HEK293 (cell line): ENCODE measurements at regions not wholly inside any gene's neighbourhood (a gene's known extent, or its start where the extent isn't known, plus 50 kb on each side); places are given as distances from the start of the nearest gene placed in this dataset.

Experiments
- ATF2 ChIP-seq: fragments of 450-650 bp; formaldehyde crosslinking; IDR thresholded peaks from 2 replicates; pipeline ENCODE4 v1.5.1; 2016; ENCODE audit warnings: missing biosample characterization, missing genetic modification characterization, low read depth
- FEZF1 ChIP-seq: fragments of 450-650 bp; formaldehyde crosslinking; IDR thresholded peaks from 2 replicates; pipeline ENCODE4 v1.5.1; 2016; ENCODE audit warnings: missing biosample characterization, missing genetic modification characterization
- KLF9 ChIP-seq: fragments of 450-650 bp; formaldehyde crosslinking; IDR thresholded peaks from 2 replicates; pipeline ENCODE4 v1.5.1; 2016; ENCODE audit warnings: missing biosample characterization, missing genetic modification characterization, low read depth
- RBAK ChIP-seq: fragments of 450-650 bp; formaldehyde crosslinking; IDR thresholded peaks from 2 replicates; pipeline ENCODE4 v1.5.1; 2016; ENCODE audit warnings: missing biosample characterization, missing genetic modification characterization
- SALL2 ChIP-seq: fragments of 450-650 bp; formaldehyde crosslinking; IDR thresholded peaks from 2 replicates; pipeline ENCODE4 v1.5.0; 2017; ENCODE audit warnings: missing biosample characterization, mild to moderate bottlenecking, missing genetic modification characterization, borderline replicate concordance
- ZBTB21 ChIP-seq: fragments of 450-650 bp; formaldehyde crosslinking; IDR thresholded peaks from 2 replicates; pipeline ENCODE4 v1.5.1; 2017; ENCODE audit warnings: missing biosample characterization, missing genetic modification characterization
- ZNF133 ChIP-seq: fragments of 450-650 bp; formaldehyde crosslinking; IDR thresholded peaks from 2 replicates; pipeline ENCODE4 v1.5.1; 2016; ENCODE audit warnings: missing biosample characterization, missing genetic modification characterization
- ZNF138 ChIP-seq: fragments of 450-650 bp; formaldehyde crosslinking; IDR thresholded peaks from 2 replicates; pipeline ENCODE4 v1.5.1; 2016; ENCODE audit warnings: missing biosample characterization, missing genetic modification characterization, borderline replicate concordance
- ZNF16 ChIP-seq: fragments of 450-650 bp; formaldehyde crosslinking; IDR thresholded peaks from 2 replicates; pipeline ENCODE4 v1.5.1; 2016; ENCODE audit warnings: low read depth, missing biosample characterization, missing genetic modification characterization
- ZNF174 ChIP-seq: fragments of 450-650 bp; formaldehyde crosslinking; IDR thresholded peaks from 2 replicates; pipeline ENCODE4 v1.5.0; 2017; ENCODE audit warnings: missing biosample characterization, mild to moderate bottlenecking, missing genetic modification characterization
- ZNF175 ChIP-seq: fragments of 450-650 bp; formaldehyde crosslinking; IDR thresholded peaks from 2 replicates; pipeline ENCODE4 v1.5.1; 2016; ENCODE audit warnings: missing biosample characterization, missing genetic modification characterization
- ZNF19 ChIP-seq: fragments of 450-650 bp; formaldehyde crosslinking; IDR thresholded peaks from 2 replicates; pipeline ENCODE4; 2016; ENCODE audit warnings: missing biosample characterization, missing genetic modification characterization, low read depth
- ZNF202 ChIP-seq: fragments of 450-650 bp; formaldehyde crosslinking; IDR thresholded peaks from 2 replicates; pipeline ENCODE4 v1.5.1; 2016; ENCODE audit warnings: missing biosample characterization, missing genetic modification characterization, borderline replicate concordance
- ZNF311 ChIP-seq: fragments of 450-650 bp; formaldehyde crosslinking; IDR thresholded peaks from 2 replicates; pipeline ENCODE4 v1.5.1; 2017; ENCODE audit warnings: missing biosample characterization, missing genetic modification characterization, borderline replicate concordance
- ZNF335 ChIP-seq: fragments of 450-650 bp; formaldehyde crosslinking; conservative IDR thresholded peaks from 2 replicates; pipeline ENCODE4 v1.5.1; 2016; ENCODE audit warnings: missing biosample characterization, missing genetic modification characterization
- ZNF350 ChIP-seq: fragments of 450-650 bp; formaldehyde crosslinking; IDR thresholded peaks from 2 replicates; pipeline ENCODE4 v1.5.0; 2017; ENCODE audit warnings: missing biosample characterization, mild to moderate bottlenecking, missing genetic modification characterization
- ZNF366 ChIP-seq: fragments of 450-650 bp; formaldehyde crosslinking; conservative IDR thresholded peaks from 2 replicates; pipeline ENCODE4 v1.5.1; 2016; ENCODE audit warnings: missing biosample characterization, missing genetic modification characterization
- ZNF510 ChIP-seq: fragments of 450-650 bp; formaldehyde crosslinking; IDR thresholded peaks from 2 replicates; pipeline ENCODE4 v1.5.1; 2018; ENCODE audit warnings: mild to moderate bottlenecking, missing genetic modification characterization, missing biosample characterization; ENCODE audit not compliant: insufficient replicate concordance
- ZNF549 ChIP-seq: fragments of 450-650 bp; IDR thresholded peaks from 2 replicates; pipeline ENCODE4 v1.5.1; 2018; ENCODE audit warnings: missing biosample characterization, missing genetic modification characterization, mild to moderate bottlenecking, inconsistent platforms, moderate library complexity
- ZNF555 ChIP-seq: fragments of 450-650 bp; formaldehyde crosslinking; conservative IDR thresholded peaks from 2 replicates; pipeline ENCODE4 v1.5.1; 2017; ENCODE audit warnings: missing biosample characterization, mild to moderate bottlenecking, missing genetic modification characterization, inconsistent platforms
- ZNF624 ChIP-seq: fragments of 450-650 bp; formaldehyde crosslinking; IDR thresholded peaks from 2 replicates; pipeline ENCODE4 v1.5.1; 2017; ENCODE audit warnings: missing biosample characterization, missing genetic modification characterization
- ZNF626 ChIP-seq: fragments of 450-650 bp; sonication (Bioruptor Pico); formaldehyde crosslinking; IDR thresholded peaks from 2 replicates; pipeline ENCODE4 v1.5.1; 2018; ENCODE audit warnings: missing biosample characterization, missing genetic modification characterization, inconsistent platforms
- ZNF658 ChIP-seq: fragments of 450-650 bp; formaldehyde crosslinking; IDR thresholded peaks from 2 replicates; pipeline ENCODE4; 2016; ENCODE audit warnings: missing biosample characterization, missing genetic modification characterization
- ZNF670 ChIP-seq: fragments of 450-650 bp; formaldehyde crosslinking; IDR thresholded peaks from 2 replicates; pipeline ENCODE4 v1.5.1; 2016; ENCODE audit warnings: missing biosample characterization, missing genetic modification characterization, low read depth
- ZNF707 ChIP-seq: fragments of 450-650 bp; formaldehyde crosslinking; IDR thresholded peaks from 2 replicates; pipeline ENCODE4 v1.5.1; 2016; ENCODE audit warnings: missing biosample characterization, missing genetic modification characterization
- ZNF791 ChIP-seq: fragments of 450-650 bp; formaldehyde crosslinking; IDR thresholded peaks from 2 replicates; pipeline ENCODE4 v1.5.1; 2016; ENCODE audit warnings: missing biosample characterization, missing genetic modification characterization
- ZNF792 ChIP-seq: fragments of 450-650 bp; formaldehyde crosslinking; IDR thresholded peaks from 2 replicates; pipeline ENCODE4 v1.5.1; 2016; ENCODE audit warnings: missing biosample characterization, missing genetic modification characterization
- ZSCAN16 ChIP-seq: fragments of 450-650 bp; formaldehyde crosslinking; IDR thresholded peaks from 2 replicates; pipeline ENCODE4 v1.5.1; 2016; ENCODE audit warnings: missing biosample characterization, missing genetic modification characterization
- TF ChIP-seq, protein P1 (sequence below): fragments of 450-650 bp; formaldehyde crosslinking; IDR thresholded peaks from 2 replicates; pipeline ENCODE4 v1.5.1; 2016; ENCODE audit warnings: missing biosample characterization, missing genetic modification characterization, borderline replicate concordance
- TF ChIP-seq, protein P2 (sequence below): fragments of 450-650 bp; formaldehyde crosslinking; IDR thresholded peaks from 2 replicates; pipeline ENCODE4 v1.5.1; 2017; ENCODE audit warnings: missing biosample characterization, mild to moderate bottlenecking, missing genetic modification characterization, moderate library complexity

DNA sequence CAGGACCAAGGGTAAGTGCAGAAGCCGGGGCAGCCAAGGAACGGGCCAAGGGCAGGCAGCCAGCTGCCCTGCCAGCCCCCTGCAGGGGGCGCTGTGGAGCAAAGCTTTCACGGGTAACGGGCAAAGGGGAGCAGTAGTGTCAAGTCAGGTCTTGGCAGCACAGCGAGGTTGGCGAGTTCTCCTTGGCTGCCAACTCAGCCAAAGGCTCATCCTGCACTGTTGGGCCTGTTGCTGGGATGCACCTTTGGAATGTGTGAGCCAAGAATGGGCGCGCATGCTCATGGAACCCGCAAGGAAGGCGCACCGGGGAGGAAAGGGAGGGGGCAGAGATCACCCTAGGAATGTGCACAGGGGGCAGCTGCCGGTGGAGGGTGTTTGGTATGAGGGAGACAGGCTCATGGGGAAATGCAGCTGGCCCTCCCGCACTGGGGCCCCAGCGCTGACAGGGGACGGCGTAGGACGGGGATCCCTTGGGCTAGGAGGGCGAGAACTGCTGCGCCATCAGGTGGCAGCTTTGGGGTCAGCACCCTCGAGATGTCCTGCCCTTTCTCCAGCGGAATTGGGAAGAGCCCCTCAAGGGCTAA lies 138.0 kb downstream of the ASCL4 start (continued):
- no peak for TF ChIP-seq ZNF624 (tag by site-specific recombination)
- no peak for TF ChIP-seq ZNF792
- TF ChIP-seq, protein P1, sequence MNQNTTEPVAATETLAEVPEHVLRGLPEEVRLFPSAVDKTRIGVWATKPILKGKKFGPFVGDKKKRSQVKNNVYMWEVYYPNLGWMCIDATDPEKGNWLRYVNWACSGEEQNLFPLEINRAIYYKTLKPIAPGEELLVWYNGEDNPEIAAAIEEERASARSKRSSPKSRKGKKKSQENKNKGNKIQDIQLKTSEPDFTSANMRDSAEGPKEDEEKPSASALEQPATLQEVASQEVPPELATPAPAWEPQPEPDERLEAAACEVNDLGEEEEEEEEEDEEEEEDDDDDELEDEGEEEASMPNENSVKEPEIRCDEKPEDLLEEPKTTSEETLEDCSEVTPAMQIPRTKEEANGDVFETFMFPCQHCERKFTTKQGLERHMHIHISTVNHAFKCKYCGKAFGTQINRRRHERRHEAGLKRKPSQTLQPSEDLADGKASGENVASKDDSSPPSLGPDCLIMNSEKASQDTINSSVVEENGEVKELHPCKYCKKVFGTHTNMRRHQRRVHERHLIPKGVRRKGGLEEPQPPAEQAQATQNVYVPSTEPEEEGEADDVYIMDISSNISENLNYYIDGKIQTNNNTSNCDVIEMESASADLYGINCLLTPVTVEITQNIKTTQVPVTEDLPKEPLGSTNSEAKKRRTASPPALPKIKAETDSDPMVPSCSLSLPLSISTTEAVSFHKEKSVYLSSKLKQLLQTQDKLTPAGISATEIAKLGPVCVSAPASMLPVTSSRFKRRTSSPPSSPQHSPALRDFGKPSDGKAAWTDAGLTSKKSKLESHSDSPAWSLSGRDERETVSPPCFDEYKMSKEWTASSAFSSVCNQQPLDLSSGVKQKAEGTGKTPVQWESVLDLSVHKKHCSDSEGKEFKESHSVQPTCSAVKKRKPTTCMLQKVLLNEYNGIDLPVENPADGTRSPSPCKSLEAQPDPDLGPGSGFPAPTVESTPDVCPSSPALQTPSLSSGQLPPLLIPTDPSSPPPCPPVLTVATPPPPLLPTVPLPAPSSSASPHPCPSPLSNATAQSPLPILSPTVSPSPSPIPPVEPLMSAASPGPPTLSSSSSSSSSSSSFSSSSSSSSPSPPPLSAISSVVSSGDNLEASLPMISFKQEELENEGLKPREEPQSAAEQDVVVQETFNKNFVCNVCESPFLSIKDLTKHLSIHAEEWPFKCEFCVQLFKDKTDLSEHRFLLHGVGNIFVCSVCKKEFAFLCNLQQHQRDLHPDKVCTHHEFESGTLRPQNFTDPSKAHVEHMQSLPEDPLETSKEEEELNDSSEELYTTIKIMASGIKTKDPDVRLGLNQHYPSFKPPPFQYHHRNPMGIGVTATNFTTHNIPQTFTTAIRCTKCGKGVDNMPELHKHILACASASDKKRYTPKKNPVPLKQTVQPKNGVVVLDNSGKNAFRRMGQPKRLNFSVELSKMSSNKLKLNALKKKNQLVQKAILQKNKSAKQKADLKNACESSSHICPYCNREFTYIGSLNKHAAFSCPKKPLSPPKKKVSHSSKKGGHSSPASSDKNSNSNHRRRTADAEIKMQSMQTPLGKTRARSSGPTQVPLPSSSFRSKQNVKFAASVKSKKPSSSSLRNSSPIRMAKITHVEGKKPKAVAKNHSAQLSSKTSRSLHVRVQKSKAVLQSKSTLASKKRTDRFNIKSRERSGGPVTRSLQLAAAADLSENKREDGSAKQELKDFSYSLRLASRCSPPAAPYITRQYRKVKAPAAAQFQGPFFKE (tag by site-specific recombination), result no peak
- no peak for TF ChIP-seq ZNF311 (tag by site-specific recombination)
- TF ChIP-seq ZNF350, result no peak
- TF ChIP-seq ZNF174 (tag by site-specific recombination), result no peak
- TF ChIP-seq ZNF670 (tag by site-specific recombination), result no peak
- no peak for TF ChIP-seq ZNF555 (tag by site-specific recombination)
- TF ChIP-seq ZNF366 (tag by site-specific recombination), result peak; percentile 33; the same call in 1 of the 2 replicates
- TF ChIP-seq, protein P2, sequence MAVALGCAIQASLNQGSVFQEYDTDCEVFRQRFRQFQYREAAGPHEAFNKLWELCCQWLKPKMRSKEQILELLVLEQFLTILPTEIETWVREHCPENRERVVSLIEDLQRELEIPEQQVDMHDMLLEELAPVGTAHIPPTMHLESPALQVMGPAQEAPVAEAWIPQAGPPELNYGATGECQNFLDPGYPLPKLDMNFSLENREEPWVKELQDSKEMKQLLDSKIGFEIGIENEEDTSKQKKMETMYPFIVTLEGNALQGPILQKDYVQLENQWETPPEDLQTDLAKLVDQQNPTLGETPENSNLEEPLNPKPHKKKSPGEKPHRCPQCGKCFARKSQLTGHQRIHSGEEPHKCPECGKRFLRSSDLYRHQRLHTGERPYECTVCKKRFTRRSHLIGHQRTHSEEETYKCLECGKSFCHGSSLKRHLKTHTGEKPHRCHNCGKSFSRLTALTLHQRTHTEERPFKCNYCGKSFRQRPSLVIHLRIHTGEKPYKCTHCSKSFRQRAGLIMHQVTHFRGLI (tag by site-specific recombination), result no peak
- no peak for TF ChIP-seq ATF2 (tag by site-specific recombination)
- TF ChIP-seq ZNF510 (tag by site-specific recombination), result no peak
- peak; percentile 85 for TF ChIP-seq ZNF335 (tag by site-specific recombination)
- TF ChIP-seq FEZF1 (tag by site-specific recombination), result no peak
- no peak for TF ChIP-seq ZNF133 (tag by site-specific recombination)
- TF ChIP-seq ZSCAN16 (tag by site-specific recombination), result no peak
- no peak for TF ChIP-seq ZNF16 (tag by site-specific recombination)
- TF ChIP-seq ZNF549, result no peak
- no peak for TF ChIP-seq RBAK (tag by site-specific recombination)
- no peak for TF ChIP-seq ZBTB21 (tag by site-specific recombination)
- TF ChIP-seq ZNF791 (tag by site-specific recombination), result no peak
- no peak for TF ChIP-seq ZNF626
- TF ChIP-seq ZNF658 (tag by site-specific recombination), result no peak
- TF ChIP-seq ZNF202 (tag by site-specific recombination), result no peak
- no peak for TF ChIP-seq SALL2 (tag by site-specific recombination)
- TF ChIP-seq ZNF707 (tag by site-specific recombination), result no peak
- no peak; the same call in 1 of the 2 replicates for TF ChIP-seq KLF9 (tag by site-specific recombination)
- TF ChIP-seq ZNF19 (tag by site-specific recombination), result no peak
- TF ChIP-seq ZNF175, result no peak
- no peak for TF ChIP-seq ZNF138 (tag by site-specific recombination)
